H9 (cell line): ENCODE measurements at regions not wholly inside any gene's neighbourhood (a gene's known extent, or its start where the extent isn't known, plus 50 kb on each side); places are given as distances from the start of the nearest gene placed in this dataset.

ENCODE experiments used
- DNase-seq: peaks from one replicate; pipeline ENCODE4 v3.0.0-alpha.2; 2017
- H2AFZ ChIP-seq: one replicate; pipeline ENCODE4 v1.6.1; 2013; ENCODE audit warnings: mild to moderate bottlenecking, low read length, control low read depth, moderate library complexity
- H2AK5ac ChIP-seq: 2 replicates; pipeline ENCODE4 v1.6.1; 2013; ENCODE audit warnings: low read length, control low read depth, mixed read lengths; ENCODE audit not compliant: insufficient read length
- H2BK120ac ChIP-seq: one replicate; pipeline ENCODE4 v1.6.1; 2013; ENCODE audit warnings: low read depth, mild to moderate bottlenecking, low read length, control low read depth, inconsistent platforms; ENCODE audit not compliant: poor library complexity, severe bottlenecking
- H2BK12ac ChIP-seq: 2 replicates; pipeline ENCODE4 v1.6.1; 2013; ENCODE audit warnings: low read length, control low read depth, mixed read lengths, low read depth; ENCODE audit not compliant: insufficient read length
- H2BK15ac ChIP-seq: 2 replicates; pipeline ENCODE4 v1.6.1; 2013; ENCODE audit warnings: low read depth, low read length, control low read depth
- H2BK20ac ChIP-seq: one replicate; pipeline ENCODE4 v1.6.1; 2013; ENCODE audit warnings: low read depth, mild to moderate bottlenecking, low read length, control low read depth, inconsistent platforms; ENCODE audit not compliant: poor library complexity, severe bottlenecking
- H2BK5ac ChIP-seq: 2 replicates; pipeline ENCODE4 v1.6.1; 2013; ENCODE audit warnings: low read length, control low read depth, mixed read lengths; ENCODE audit not compliant: insufficient read length
- H3K14ac ChIP-seq: 2 replicates; pipeline ENCODE4 v1.6.1; 2013; ENCODE audit warnings: low read length, control low read depth; ENCODE audit not compliant: insufficient read depth
- H3K18ac ChIP-seq: 2 replicates; pipeline ENCODE4 v1.6.1; 2013; ENCODE audit warnings: low read depth, mild to moderate bottlenecking, mixed read lengths, low read length, control low read depth; ENCODE audit not compliant: insufficient read length
- H3K23ac ChIP-seq: 2 replicates; pipeline ENCODE4 v1.6.1; 2013; ENCODE audit warnings: low read length, control low read depth, mixed read lengths, low read depth; ENCODE audit not compliant: insufficient read length
- H3K23me2 ChIP-seq: 2 replicates; pipeline ENCODE4 v1.6.1; 2013; ENCODE audit warnings: low read depth, mild to moderate bottlenecking, mixed read lengths, low read length, control low read depth; ENCODE audit not compliant: insufficient read length, poor library complexity, severe bottlenecking
- H3K27ac ChIP-seq: 2 replicates; pipeline ENCODE4 v1.5.1; 2013; ENCODE audit warnings: low read length, control low read depth, mixed read lengths, low read depth; ENCODE audit not compliant: insufficient read length
- H3K27me3 ChIP-seq: 2 replicates; pipeline ENCODE4 v1.6.1; 2013; ENCODE audit warnings: low read length, control low read depth, inconsistent platforms; ENCODE audit not compliant: insufficient read depth
- H3K4ac ChIP-seq: 2 replicates; pipeline ENCODE4 v1.6.1; 2013; ENCODE audit warnings: low read depth, mild to moderate bottlenecking, control low read depth, inconsistent platforms, low read length, moderate library complexity
- H3K4me1 ChIP-seq: 2 replicates; pipeline ENCODE4 v1.6.1; 2013; ENCODE audit warnings: low read length, control low read depth, inconsistent platforms; ENCODE audit not compliant: insufficient read depth
- H3K4me2 ChIP-seq: 2 replicates; pipeline ENCODE4 v1.6.1; 2013; ENCODE audit warnings: low read length, control low read depth, mixed read lengths; ENCODE audit not compliant: insufficient read length, insufficient read depth
- H3K56ac ChIP-seq: 2 replicates; pipeline ENCODE4 v1.6.1; 2013; ENCODE audit warnings: low read depth, mild to moderate bottlenecking, mixed read lengths, low read length, control low read depth; ENCODE audit not compliant: insufficient read length
- H3K79me1 ChIP-seq: 2 replicates; pipeline ENCODE4 v1.6.1; 2013; ENCODE audit warnings: low read depth, mild to moderate bottlenecking, moderate library complexity, low read length, control low read depth, inconsistent platforms; ENCODE audit not compliant: insufficient read depth, poor library complexity, severe bottlenecking
- H3K79me2 ChIP-seq: 2 replicates; pipeline ENCODE4 v1.6.1; 2013; ENCODE audit warnings: low read length, control low read depth, inconsistent platforms; ENCODE audit not compliant: insufficient read depth
- H3K9ac ChIP-seq: 2 replicates; pipeline ENCODE4 v1.6.1; 2013; ENCODE audit warnings: low read length, control low read depth, mixed read lengths; ENCODE audit not compliant: insufficient read length; ENCODE audit errors: extremely low read depth
- H3K9me3 ChIP-seq: one replicate; pipeline ENCODE4 v1.6.1; 2013; ENCODE audit warnings: low read depth, low read length, inconsistent platforms; ENCODE audit not compliant: control insufficient read depth
- H3T11ph ChIP-seq: one replicate; pipeline ENCODE4 v1.6.1; 2013; ENCODE audit warnings: mild to moderate bottlenecking, low read length, control low read depth, inconsistent platforms
- H4K20me1 ChIP-seq: one replicate; pipeline ENCODE4 v1.6.1; 2013; ENCODE audit not compliant: control insufficient read depth, insufficient read length, insufficient read depth
- H4K5ac ChIP-seq: 2 replicates; pipeline ENCODE4 v1.6.1; 2013; ENCODE audit warnings: low read depth, mild to moderate bottlenecking, mixed read lengths, low read length, control low read depth; ENCODE audit not compliant: insufficient read length
- H4K8ac ChIP-seq: replicated peaks from 2 replicates; pipeline ENCODE4 v1.6.1; 2013; ENCODE audit warnings: low read length, control low read depth, mixed read lengths, low read depth; ENCODE audit not compliant: insufficient read length
- H4K91ac ChIP-seq: 2 replicates; pipeline ENCODE4 v1.6.1; 2013; ENCODE audit warnings: low read depth, mild to moderate bottlenecking, moderate library complexity, mixed read lengths, low read length, control low read depth; ENCODE audit not compliant: insufficient read length
- H3K27ac Mint-ChIP-seq, 3 experiments: 2 replicates in 2 of 3; 3 replicates in 1 of 3; pipeline ENCODE4 v1.8.0; 2020 to 2021; ENCODE audit warnings: mixed read lengths in 3 of 3, mild to moderate bottlenecking in 1 of 3, moderate library complexity in 1 of 3
- H3K27me3 Mint-ChIP-seq: 2 replicates; pipeline ENCODE4 v1.8.0; 2021; ENCODE audit warnings: low read depth, mild to moderate bottlenecking, moderate library complexity, mixed read lengths
- H3K36me3 Mint-ChIP-seq, 3 experiments: 2 replicates in 2 of 3; 3 replicates in 1 of 3; pipeline ENCODE4 v1.8.0; 2020 to 2021; ENCODE audit warnings: low read depth in 3 of 3, mixed read lengths in 3 of 3; ENCODE audit not compliant: insufficient read depth in 1 of 3
- H3K4me1 Mint-ChIP-seq, 2 experiments: 2 replicates each; pipeline ENCODE4 v1.8.0; 2020; ENCODE audit warnings: mixed read lengths in 2 of 2
- H3K4me3 Mint-ChIP-seq, 2 experiments: 2 replicates in 1 of 2; 3 replicates in 1 of 2; pipeline ENCODE4 v1.8.0; 2020 to 2021; ENCODE audit warnings: mild to moderate bottlenecking in 2 of 2, mixed read lengths in 2 of 2, moderate library complexity in 1 of 2
- H3K9me3 Mint-ChIP-seq, 2 experiments: 2 replicates in 1 of 2; 3 replicates in 1 of 2; pipeline ENCODE4 v1.8.0; 2020; ENCODE audit warnings: mild to moderate bottlenecking in 2 of 2, mixed read lengths in 2 of 2, moderate library complexity in 1 of 2
- TF ChIP-seq, protein P1 (sequence below): fragments of 200-600 bp; sonication (generic); conservative IDR thresholded peaks from 3 replicates; pipeline ENCODE4 v1.8.0; 2021; ENCODE audit warnings: antibody characterized with exemption, mild to moderate bottlenecking

- H3K23ac ChIP-seq, result no peak overlapping the region
- H3K27me3 ChIP-seq, result no peaks in the 10 kb centered on the region
- H2BK15ac ChIP-seq, result no peak overlapping the region
- H3K79me1 ChIP-seq, result no peaks in the 10 kb centered on the region
- H3K14ac ChIP-seq, result no peak overlapping the region
- H3K4me2 ChIP-seq, result no peak overlapping the region
- H4K20me1 ChIP-seq, result no peaks in the 10 kb centered on the region
- H2BK20ac ChIP-seq, result no peak overlapping the region
- no peak overlapping the region for H3K9ac ChIP-seq
- no peak overlapping the region for H3K56ac ChIP-seq
- Mint-ChIP-seq H3K4me3 (no peak overlapping the region), H3K9me3 (no peaks in the 10 kb centered on the region), H3K4me1 (no peaks in the 10 kb centered on the region), H3K27ac (no peak overlapping the region), H3K27me3 (peaks cover 5% of the 10 kb centered on the region; the same call in 1 of the 2 replicates), H3K36me3 (no peaks in the 10 kb centered on the region)
- TF ChIP-seq, protein P1, sequence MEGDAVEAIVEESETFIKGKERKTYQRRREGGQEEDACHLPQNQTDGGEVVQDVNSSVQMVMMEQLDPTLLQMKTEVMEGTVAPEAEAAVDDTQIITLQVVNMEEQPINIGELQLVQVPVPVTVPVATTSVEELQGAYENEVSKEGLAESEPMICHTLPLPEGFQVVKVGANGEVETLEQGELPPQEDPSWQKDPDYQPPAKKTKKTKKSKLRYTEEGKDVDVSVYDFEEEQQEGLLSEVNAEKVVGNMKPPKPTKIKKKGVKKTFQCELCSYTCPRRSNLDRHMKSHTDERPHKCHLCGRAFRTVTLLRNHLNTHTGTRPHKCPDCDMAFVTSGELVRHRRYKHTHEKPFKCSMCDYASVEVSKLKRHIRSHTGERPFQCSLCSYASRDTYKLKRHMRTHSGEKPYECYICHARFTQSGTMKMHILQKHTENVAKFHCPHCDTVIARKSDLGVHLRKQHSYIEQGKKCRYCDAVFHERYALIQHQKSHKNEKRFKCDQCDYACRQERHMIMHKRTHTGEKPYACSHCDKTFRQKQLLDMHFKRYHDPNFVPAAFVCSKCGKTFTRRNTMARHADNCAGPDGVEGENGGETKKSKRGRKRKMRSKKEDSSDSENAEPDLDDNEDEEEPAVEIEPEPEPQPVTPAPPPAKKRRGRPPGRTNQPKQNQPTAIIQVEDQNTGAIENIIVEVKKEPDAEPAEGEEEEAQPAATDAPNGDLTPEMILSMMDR, result no peak
- H2BK120ac ChIP-seq, result no peak overlapping the region
- no peak overlapping the region for H2BK5ac ChIP-seq
- H4K8ac ChIP-seq, result no peak overlapping the region
- no peak overlapping the region for H3K27ac ChIP-seq
- H3K9me3 ChIP-seq, result no peaks in the 10 kb centered on the region
- H4K5ac ChIP-seq, result no peak overlapping the region
- no peak overlapping the region for H3K4ac ChIP-seq
- H3K23me2 ChIP-seq, result no peaks in the 10 kb centered on the region
- H4K91ac ChIP-seq, result no peak overlapping the region
- no peak overlapping the region for H3K18ac ChIP-seq
- H3T11ph ChIP-seq, result no peak overlapping the region
- H2BK12ac ChIP-seq, result no peak overlapping the region
- H3K79me2 ChIP-seq, result no peaks in the 10 kb centered on the region
- no peak overlapping the region for H2AK5ac ChIP-seq
- no peak for DNase-seq
- no peaks in the 10 kb centered on the region for H3K4me1 ChIP-seq
- no peak overlapping the region for H2AFZ ChIP-seq
These were observed 58.4 kb upstream of the PROX1 start for GRCh38 chr1:213929398-213929797.
